ENCODE measurements at regions not wholly inside any gene's neighbourhood (a gene's known extent, or its start where the extent isn't known, plus 50 kb on each side); places are given as distances from the start of the nearest gene placed in this dataset.

DNA sequence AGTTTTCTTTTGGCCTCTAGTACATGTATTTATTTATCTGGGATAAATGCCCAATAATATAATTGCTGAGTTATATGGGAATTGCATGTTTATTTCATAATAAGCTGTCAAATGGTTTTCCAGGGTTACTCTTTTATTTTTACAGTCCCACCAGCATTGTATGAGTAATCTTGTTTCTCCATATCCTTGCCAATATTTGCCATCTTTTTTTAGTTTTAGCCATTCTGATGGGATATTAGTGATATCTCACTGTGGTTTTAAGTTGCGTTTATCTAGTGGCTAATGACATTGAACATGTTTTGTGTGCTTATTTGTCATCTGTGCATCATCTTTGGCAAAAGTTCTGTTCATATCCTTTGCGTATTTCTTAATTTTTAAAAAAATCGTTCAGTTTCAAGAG is 372.8 kb upstream of the CCDC179 start:
- Histone ChIP-seq H3K4me2 (no peak overlapping the region), H3K9me2 (ENCODE audit: insufficient read depth) (no peaks in the 10 kb centered on the region), H3K4me1 (replicated peaks; ENCODE audit: insufficient read depth) (no peaks in the 10 kb centered on the region), H3K36me3 (ENCODE audit: low read depth) (no peaks in the 10 kb centered on the region), H4K20me1 (ENCODE audit: insufficient read depth) (no peaks in the 10 kb centered on the region), H2AFZ (no peak overlapping the region), H3K27ac (no peak overlapping the region), H3K4me3 (no peak overlapping the region), H3K9me3 (ENCODE audit: insufficient read depth, low read depth) (no peaks in the 10 kb centered on the region), H3F3A (ENCODE audit: insufficient read depth, low read depth) (no peaks in the 10 kb centered on the region), H3K79me2 (ENCODE audit: low read depth) (no peaks in the 10 kb centered on the region), H3K27me3 (ENCODE audit: insufficient read depth, low read depth) (no peaks in the 10 kb centered on the region)
- TF ChIP-seq EZH2 (IDR thresholded peaks at IDR 0.05; ENCODE audit: low read depth), result no peak
- TF ChIP-seq, protein P1, sequence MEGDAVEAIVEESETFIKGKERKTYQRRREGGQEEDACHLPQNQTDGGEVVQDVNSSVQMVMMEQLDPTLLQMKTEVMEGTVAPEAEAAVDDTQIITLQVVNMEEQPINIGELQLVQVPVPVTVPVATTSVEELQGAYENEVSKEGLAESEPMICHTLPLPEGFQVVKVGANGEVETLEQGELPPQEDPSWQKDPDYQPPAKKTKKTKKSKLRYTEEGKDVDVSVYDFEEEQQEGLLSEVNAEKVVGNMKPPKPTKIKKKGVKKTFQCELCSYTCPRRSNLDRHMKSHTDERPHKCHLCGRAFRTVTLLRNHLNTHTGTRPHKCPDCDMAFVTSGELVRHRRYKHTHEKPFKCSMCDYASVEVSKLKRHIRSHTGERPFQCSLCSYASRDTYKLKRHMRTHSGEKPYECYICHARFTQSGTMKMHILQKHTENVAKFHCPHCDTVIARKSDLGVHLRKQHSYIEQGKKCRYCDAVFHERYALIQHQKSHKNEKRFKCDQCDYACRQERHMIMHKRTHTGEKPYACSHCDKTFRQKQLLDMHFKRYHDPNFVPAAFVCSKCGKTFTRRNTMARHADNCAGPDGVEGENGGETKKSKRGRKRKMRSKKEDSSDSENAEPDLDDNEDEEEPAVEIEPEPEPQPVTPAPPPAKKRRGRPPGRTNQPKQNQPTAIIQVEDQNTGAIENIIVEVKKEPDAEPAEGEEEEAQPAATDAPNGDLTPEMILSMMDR (conservative IDR thresholded peaks at IDR 0.05), result no peak
- no peak for DNase-seq
- ChIA-PET POLR2A (ENCODE audit: unreplicated experiment) (no interaction called here), CTCF (no interaction called here)
- BruUV-seq (replicated peaks), result no TSS peak
- intact Hi-C loops (cut with micrococcal nuclease; ENCODE audit: unreplicated experiment), result loop anchor here (10.0 kb wide), 1 partner anchor 252 kb away; no protein-coding TSS in a partner anchor

DNA sequence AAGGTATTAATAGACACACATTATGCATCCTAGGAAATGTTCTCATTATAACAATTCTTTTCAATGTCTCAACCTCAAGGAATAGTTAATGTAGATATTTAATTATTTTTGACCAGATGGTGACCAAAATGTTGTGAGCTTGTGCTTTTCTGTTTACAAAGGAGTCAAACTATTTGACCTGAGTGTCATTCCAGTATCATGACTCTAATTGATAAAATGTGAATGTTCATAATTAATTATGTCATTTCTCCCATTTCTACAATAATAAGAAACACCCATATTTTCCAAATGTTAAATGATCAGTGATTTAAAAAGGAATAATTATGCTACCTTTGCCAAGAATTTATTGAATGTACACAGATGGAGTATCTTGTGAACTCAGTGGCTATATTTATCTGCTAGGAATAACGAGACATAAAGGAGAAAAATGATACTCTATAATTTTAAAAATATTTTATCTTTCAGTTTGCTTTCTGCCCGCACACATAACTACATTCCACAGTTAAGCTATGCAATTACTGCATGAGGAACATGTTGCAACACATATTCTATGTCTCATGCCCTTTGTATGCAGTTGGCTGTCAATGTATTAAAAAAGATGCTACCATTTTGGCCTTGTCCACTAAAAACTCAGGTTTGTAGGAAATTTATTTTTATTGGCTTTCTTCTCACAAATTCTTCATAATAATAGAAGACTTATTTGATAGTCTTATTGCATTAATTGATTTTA is 376.7 kb upstream of the CCDC179 start:
- H3K4me2 ChIP-seq, result no peak overlapping the region

DNA sequence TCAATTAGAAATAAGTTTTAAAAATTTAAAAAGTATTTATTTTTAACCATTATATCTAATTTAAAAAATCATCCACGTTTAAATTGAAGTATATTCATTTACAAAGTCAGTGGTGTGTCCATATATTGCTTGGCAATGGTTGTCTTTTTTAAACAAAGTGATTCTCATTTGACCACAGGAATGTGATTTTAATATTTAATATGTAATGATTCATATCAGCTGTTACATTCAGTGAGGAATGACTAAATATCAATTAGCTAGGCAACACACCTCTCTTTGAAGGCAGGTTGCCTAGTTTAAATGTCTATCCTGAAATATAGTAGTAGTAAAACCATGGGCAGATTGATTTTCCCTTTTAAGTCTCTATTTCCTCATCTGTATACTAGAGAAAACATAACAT is 392.2 kb upstream of the CCDC179 start:
- Histone ChIP-seq H3F3A (ENCODE audit: insufficient read depth, low read depth) (no peaks in the 10 kb centered on the region), H3K27me3 (ENCODE audit: insufficient read depth, low read depth) (no peaks in the 10 kb centered on the region), H3K4me2 (no peak overlapping the region), H4K20me1 (ENCODE audit: insufficient read depth) (no peaks in the 10 kb centered on the region), H3K36me3 (ENCODE audit: low read depth) (no peaks in the 10 kb centered on the region), H2AFZ (no peak overlapping the region), H3K9me3 (ENCODE audit: insufficient read depth, low read depth) (no peaks in the 10 kb centered on the region), H3K4me1 (replicated peaks; ENCODE audit: insufficient read depth) (no peaks in the 10 kb centered on the region), H3K9me2 (ENCODE audit: insufficient read depth) (no peaks in the 10 kb centered on the region; the same call in 1 of the 2 replicates), H3K4me3 (no peak overlapping the region), H3K79me2 (ENCODE audit: low read depth) (no peaks in the 10 kb centered on the region), H3K27ac (no peak overlapping the region)
- TF ChIP-seq, protein P1 (conservative IDR thresholded peaks at IDR 0.05), result no peak
- TF ChIP-seq EZH2 (IDR thresholded peaks at IDR 0.05; ENCODE audit: low read depth), result no peak
- DNase-seq, result no peak
- CTCF ChIA-PET, result no interaction called here
- BruUV-seq (replicated peaks), result no TSS peak
- intact Hi-C loops (cut with micrococcal nuclease; ENCODE audit: unreplicated experiment), result no loop called here
- POLR2A ChIA-PET (ENCODE audit: unreplicated experiment), result no interaction called here

More for the DNA sequence above, 376.7 kb upstream of the CCDC179 start:
- Histone ChIP-seq H3K27ac (no peak overlapping the region), H3K79me2 (ENCODE audit: low read depth) (no peaks in the 10 kb centered on the region), H3K4me3 (no peak overlapping the region), H2AFZ (no peak overlapping the region), H3K4me1 (replicated peaks; ENCODE audit: insufficient read depth) (no peaks in the 10 kb centered on the region), H3F3A (ENCODE audit: insufficient read depth, low read depth) (no peaks in the 10 kb centered on the region), H4K20me1 (ENCODE audit: insufficient read depth) (no peaks in the 10 kb centered on the region), H3K36me3 (ENCODE audit: low read depth) (no peaks in the 10 kb centered on the region), H3K9me3 (ENCODE audit: insufficient read depth, low read depth) (no peaks in the 10 kb centered on the region), H3K27me3 (ENCODE audit: insufficient read depth, low read depth) (no peaks in the 10 kb centered on the region), H3K9me2 (ENCODE audit: insufficient read depth) (no peaks in the 10 kb centered on the region)
- TF ChIP-seq, protein P1 (conservative IDR thresholded peaks at IDR 0.05), result no peak
- TF ChIP-seq EZH2 (IDR thresholded peaks at IDR 0.05; ENCODE audit: low read depth), result no peak
- DNase-seq, result no peak
- BruUV-seq (replicated peaks), result no TSS peak
- ChIA-PET CTCF (no interaction called here), POLR2A (ENCODE audit: unreplicated experiment) (no interaction called here)
- intact Hi-C loops (cut with micrococcal nuclease; ENCODE audit: unreplicated experiment), result loop anchor here (10.0 kb wide), 1 partner anchor 248 kb away; no protein-coding TSS in a partner anchor

Data from PC-9 (cell line).